GM23338 (cell line): ENCODE measurements at regions not wholly inside any gene's neighbourhood (a gene's known extent, or its start where the extent isn't known, plus 50 kb on each side); places are given as distances from the start of the nearest gene placed in this dataset.

Experiments used
- ATAC-seq: fragments of 200-7000 bp; cut with Tn5 transposase; 3 replicates; pipeline ENCODE4 v1.9.1; 2020
- DNase-seq: peaks from one replicate; pipeline ENCODE4 v3.0.0-alpha.2; 2015; ENCODE audit warnings: low spot score
- H2AFZ ChIP-seq: fragments of 200-600 bp; sonication (generic); 2 replicates; pipeline ENCODE4 v1.8.0; 2016; ENCODE audit warnings: antibody characterized with exemption, mild to moderate bottlenecking, moderate library complexity
- H3F3A ChIP-seq: fragments of 200-600 bp; sonication (generic); replicated peaks from 2 replicates; pipeline ENCODE4 v1.8.0; 2017; ENCODE audit warnings: antibody characterized with exemption, mixed run types, low read depth
- H3K27ac ChIP-seq: fragments of 200-600 bp; sonication (generic); 2 replicates; pipeline ENCODE4 v1.6.1; 2016; ENCODE audit warnings: low read depth
- H3K27me3 ChIP-seq: fragments of 200-600 bp; sonication (generic); 2 replicates; pipeline ENCODE4 v1.8.0; 2016; ENCODE audit warnings: mild to moderate bottlenecking, mixed run types, moderate library complexity; ENCODE audit not compliant: insufficient read depth
- H3K36me3 ChIP-seq: fragments of 200-600 bp; sonication (generic); 2 replicates; pipeline ENCODE4 v1.8.0; 2016; ENCODE audit warnings: mild to moderate bottlenecking; ENCODE audit not compliant: insufficient read depth
- H3K4me1 ChIP-seq: fragments of 200-600 bp; sonication (generic); 2 replicates; pipeline ENCODE4 v1.8.0; 2016; ENCODE audit warnings: mild to moderate bottlenecking, moderate library complexity; ENCODE audit not compliant: insufficient read depth
- H3K4me2 ChIP-seq: fragments of 200-600 bp; sonication (generic); 2 replicates; pipeline ENCODE4 v1.7.1; 2017; ENCODE audit warnings: mixed run types
- H3K4me3 ChIP-seq: fragments of 200-600 bp; sonication (generic); 2 replicates; pipeline ENCODE4 v1.6.1; 2016; ENCODE audit warnings: mixed run types
- H3K79me2 ChIP-seq: fragments of 200-600 bp; sonication (generic); replicated peaks from 2 replicates; pipeline ENCODE4 v1.8.0; 2017; ENCODE audit warnings: mild to moderate bottlenecking; ENCODE audit not compliant: insufficient read depth
- H3K9me2 ChIP-seq: fragments of 200-600 bp; sonication (generic); 2 replicates; pipeline ENCODE4 v1.8.0; 2017; ENCODE audit not compliant: insufficient read depth
- H4K20me1 ChIP-seq: fragments of 200-600 bp; sonication (generic); replicated peaks from 2 replicates; pipeline ENCODE4 v1.8.0; 2017; ENCODE audit warnings: mild to moderate bottlenecking; ENCODE audit not compliant: insufficient read depth
- H3K27ac Mint-ChIP-seq: 2 replicates; pipeline ENCODE4 v1.8.0; 2020; ENCODE audit warnings: inconsistent platforms, mild to moderate bottlenecking, moderate library complexity, mixed read lengths
- H3K27me3 Mint-ChIP-seq: 3 replicates; pipeline ENCODE4 v1.8.0; 2022; ENCODE audit warnings: low read depth, mild to moderate bottlenecking, moderate library complexity, mixed read lengths, inconsistent platforms; ENCODE audit not compliant: insufficient read depth, poor library complexity
- H3K36me3 Mint-ChIP-seq: 3 replicates; pipeline ENCODE4 v1.8.0; 2021; ENCODE audit warnings: low read depth, mild to moderate bottlenecking, inconsistent platforms, moderate library complexity, mixed read lengths
- H3K4me1 Mint-ChIP-seq: 3 replicates; pipeline ENCODE4 v1.8.0; 2020; ENCODE audit warnings: mild to moderate bottlenecking, inconsistent platforms, mixed read lengths
- H3K4me3 Mint-ChIP-seq: 3 replicates; pipeline ENCODE4 v1.8.0; 2021; ENCODE audit warnings: moderate library complexity, mild to moderate bottlenecking, inconsistent platforms, mixed read lengths
- H3K9me3 Mint-ChIP-seq: 3 replicates; pipeline ENCODE4 v1.8.0; 2020; ENCODE audit warnings: moderate library complexity, mild to moderate bottlenecking, inconsistent platforms, mixed read lengths
- CREB1 ChIP-seq: fragments of 250-450 bp; sonication (Bioruptor Pico); IDR thresholded peaks from 2 replicates; pipeline ENCODE4 v1.5.0; 2020; ENCODE audit warnings: low read depth, mild to moderate bottlenecking, moderate library complexity
- EZH2 ChIP-seq: fragments of 200-600 bp; sonication (generic); IDR thresholded peaks from one replicate; pipeline ENCODE4 v1.8.0; 2017; ENCODE audit warnings: antibody characterized with exemption, mild to moderate bottlenecking, low read depth; ENCODE audit not compliant: unreplicated experiment
- EZH2phosphoT487 ChIP-seq: fragments of 200-600 bp; sonication (generic); IDR thresholded peaks from one replicate; pipeline ENCODE4 v1.8.1; 2018; ENCODE audit warnings: antibody characterized with exemption; ENCODE audit not compliant: unreplicated experiment
- JUNB ChIP-seq: IDR thresholded peaks from one replicate; pipeline ENCODE4 v1.6.1; 2016; ENCODE audit warnings: antibody characterized with exemption; ENCODE audit not compliant: unreplicated experiment
- NANOG ChIP-seq: IDR thresholded peaks from 2 replicates; pipeline ENCODE4 v1.6.1; 2016; ENCODE audit warnings: antibody characterized with exemption, borderline replicate concordance
- POLR2AphosphoS5 ChIP-seq: IDR thresholded peaks from 2 replicates; pipeline ENCODE4 v1.6.1; 2016; ENCODE audit warnings: antibody characterized with exemption, low read depth
- STAT1 ChIP-seq: IDR thresholded peaks from one replicate; pipeline ENCODE4 v1.6.1; 2016; ENCODE audit warnings: antibody characterized with exemption; ENCODE audit not compliant: unreplicated experiment
- ZNF114 ChIP-seq: fragments of 250-450 bp; sonication (Bioruptor Pico); IDR thresholded peaks from 2 replicates; pipeline ENCODE4 v1.5.0; 2020; ENCODE audit warnings: mild to moderate bottlenecking, moderate library complexity
- ZNF331 ChIP-seq: fragments of 250-450 bp; sonication (Bioruptor Pico); IDR thresholded peaks from 2 replicates; pipeline ENCODE4 v1.5.0; 2020; ENCODE audit warnings: low read depth, mild to moderate bottlenecking, moderate library complexity
- TF ChIP-seq, protein P1 (sequence below), 2 experiments: fragments of 200-600 bp in 1 of 2; sonication (generic) in 1 of 2; conservative IDR thresholded peaks; 2 replicates each; pipeline versions ENCODE4 v1.5.1 to v1.6.1; 2016 to 2017; ENCODE audit warnings: antibody characterized with exemption in 2 of 2, low read depth in 2 of 2, mild to moderate bottlenecking in 2 of 2, moderate library complexity in 1 of 2
- TF ChIP-seq, protein P2 (sequence below): IDR thresholded peaks from 2 replicates; pipeline ENCODE4 v1.6.1; 2016; ENCODE audit warnings: antibody characterized with exemption
- TF ChIP-seq, protein P3 (sequence below): IDR thresholded peaks from one replicate; pipeline ENCODE4 v1.6.1; 2018; ENCODE audit warnings: antibody characterized with exemption; ENCODE audit not compliant: unreplicated experiment

DNA sequence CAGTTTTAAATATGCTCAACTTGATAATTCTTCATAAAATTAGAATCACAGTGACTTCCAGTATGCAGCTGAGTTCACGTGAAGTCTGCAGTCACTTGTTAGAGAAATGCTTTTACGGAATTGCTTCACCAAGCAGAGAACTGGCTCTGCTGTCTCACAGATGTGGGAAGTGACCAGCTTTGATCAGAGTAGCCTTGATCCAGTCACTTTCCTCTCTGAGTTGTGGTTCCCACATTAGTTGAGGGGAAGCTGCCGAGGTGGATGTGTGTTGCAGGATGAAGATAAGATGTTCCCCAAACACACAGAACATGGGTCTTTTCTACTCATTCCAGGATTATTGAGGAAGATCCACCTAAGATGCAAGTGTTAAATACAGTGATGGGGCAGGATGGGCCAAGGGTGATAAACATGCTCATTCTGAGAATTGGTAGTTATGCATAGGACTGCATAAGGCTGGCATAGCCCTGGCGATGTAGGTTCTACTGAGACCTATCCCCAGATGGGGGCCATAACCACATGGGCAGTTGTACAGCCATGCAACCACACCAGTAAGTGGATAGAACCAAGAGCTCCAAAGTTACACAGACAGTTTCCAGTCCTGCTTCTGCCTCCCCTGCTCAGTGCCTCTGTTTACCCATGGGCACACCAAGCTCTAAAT is 168.9 kb upstream of the MAF start:
- no peak overlapping the region for H2AFZ ChIP-seq
- Mint-ChIP-seq H3K4me3 (peak overlapping the region; percentile 83), H3K36me3 (no peaks in the 10 kb centered on the region), H3K4me1 (peaks cover 9% of the 10 kb centered on the region; the same call in 2 of the 3 replicates), H3K27ac (no peak overlapping the region), H3K9me3 (no peaks in the 10 kb centered on the region), H3K27me3 (no peaks in the 10 kb centered on the region)
- peaks cover 8% of the 10 kb centered on the region for H3K4me1 ChIP-seq
- H3K4me2 ChIP-seq: no peak overlapping the region
- H4K20me1 ChIP-seq: no peaks in the 10 kb centered on the region
- TF ChIP-seq POLR2AphosphoS5 (no peak), ZNF114 (CRISPR knock-in tag) (no peak), EZH2phosphoT487 (no peak), EZH2 (no peak), ZNF331 (no peak), JUNB (no peak), STAT1 (no peak)
- TF ChIP-seq, protein P1, sequence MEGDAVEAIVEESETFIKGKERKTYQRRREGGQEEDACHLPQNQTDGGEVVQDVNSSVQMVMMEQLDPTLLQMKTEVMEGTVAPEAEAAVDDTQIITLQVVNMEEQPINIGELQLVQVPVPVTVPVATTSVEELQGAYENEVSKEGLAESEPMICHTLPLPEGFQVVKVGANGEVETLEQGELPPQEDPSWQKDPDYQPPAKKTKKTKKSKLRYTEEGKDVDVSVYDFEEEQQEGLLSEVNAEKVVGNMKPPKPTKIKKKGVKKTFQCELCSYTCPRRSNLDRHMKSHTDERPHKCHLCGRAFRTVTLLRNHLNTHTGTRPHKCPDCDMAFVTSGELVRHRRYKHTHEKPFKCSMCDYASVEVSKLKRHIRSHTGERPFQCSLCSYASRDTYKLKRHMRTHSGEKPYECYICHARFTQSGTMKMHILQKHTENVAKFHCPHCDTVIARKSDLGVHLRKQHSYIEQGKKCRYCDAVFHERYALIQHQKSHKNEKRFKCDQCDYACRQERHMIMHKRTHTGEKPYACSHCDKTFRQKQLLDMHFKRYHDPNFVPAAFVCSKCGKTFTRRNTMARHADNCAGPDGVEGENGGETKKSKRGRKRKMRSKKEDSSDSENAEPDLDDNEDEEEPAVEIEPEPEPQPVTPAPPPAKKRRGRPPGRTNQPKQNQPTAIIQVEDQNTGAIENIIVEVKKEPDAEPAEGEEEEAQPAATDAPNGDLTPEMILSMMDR (conservative IDR thresholded peaks at IDR 0.05; ENCODE audit: low read depth in 2 of 2): no peak
- H3K4me3 ChIP-seq: no peak overlapping the region
- no peak for DNase-seq
- no peak for ATAC-seq
- H3K9me2 ChIP-seq: no peaks in the 10 kb centered on the region
- H3K27ac ChIP-seq: no peak overlapping the region
- H3F3A ChIP-seq: 0 out of 2 replicates have a peak, but pooled peaks cover 2% of the 10 kb centered on the region
- no peaks in the 10 kb centered on the region for H3K36me3 ChIP-seq
- H3K79me2 ChIP-seq: no peaks in the 10 kb centered on the region
- no peaks in the 10 kb centered on the region for H3K27me3 ChIP-seq

DNA sequence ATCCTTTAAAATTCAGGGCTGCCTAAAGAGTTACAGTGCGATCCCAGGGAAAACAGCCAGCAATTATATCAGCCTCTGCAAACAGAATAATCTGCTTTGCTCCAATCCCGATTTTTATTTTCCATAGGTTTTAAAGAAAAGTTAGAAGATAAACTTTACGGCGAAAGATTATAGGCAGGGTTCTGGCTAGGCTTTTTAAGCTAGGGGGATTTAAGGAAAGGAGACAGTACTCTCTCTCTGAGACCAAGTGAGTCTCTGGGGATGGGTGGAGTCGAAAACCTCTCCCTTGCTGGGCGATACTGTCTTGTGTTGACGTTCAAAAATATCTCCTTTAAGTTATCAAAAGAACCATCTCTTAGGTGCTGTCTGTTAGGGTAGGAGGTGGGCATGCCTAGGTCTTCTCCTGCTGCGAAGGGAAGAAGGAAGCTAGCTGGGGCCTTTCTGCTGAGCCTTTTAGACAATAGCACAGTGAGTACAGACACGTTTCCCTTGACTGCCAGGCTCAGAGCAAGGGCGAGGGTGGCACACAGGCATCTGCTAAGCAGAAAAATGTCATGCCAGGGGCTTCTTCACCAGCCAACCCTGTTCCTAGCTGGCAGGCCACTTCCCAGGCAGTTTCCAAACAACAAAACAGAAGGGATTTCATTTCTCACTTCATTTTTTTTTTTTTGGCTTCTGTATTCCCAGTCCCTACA is 167.9 kb upstream of the MAF start:
- Mint-ChIP-seq H3K27me3 (no peaks in the 10 kb centered on the region), H3K27ac (no peak overlapping the region), H3K4me1 (peaks cover 9% of the 10 kb centered on the region; the same call in 2 of the 3 replicates), H3K4me3 (no peak overlapping the region), H3K9me3 (no peaks in the 10 kb centered on the region), H3K36me3 (no peaks in the 10 kb centered on the region)
- H3K27ac ChIP-seq: no peak overlapping the region
- 0 out of 2 replicates have a peak, but pooled peaks cover 2% of the 10 kb centered on the region for H3F3A ChIP-seq
- no peaks in the 10 kb centered on the region for H3K27me3 ChIP-seq
- ATAC-seq (no peak), DNase-seq (no peak)
- H3K4me2 ChIP-seq: no peak overlapping the region
- no peaks in the 10 kb centered on the region for H3K79me2 ChIP-seq
- no peak overlapping the region for H3K4me3 ChIP-seq
- no peaks in the 10 kb centered on the region for H4K20me1 ChIP-seq
- no peaks in the 10 kb centered on the region for H3K36me3 ChIP-seq
- peaks cover 8% of the 10 kb centered on the region for H3K4me1 ChIP-seq
- peak overlapping the region; percentile 28; the same call in 1 of the 2 replicates for H2AFZ ChIP-seq
- H3K9me2 ChIP-seq: no peaks in the 10 kb centered on the region
- TF ChIP-seq CREB1 (CRISPR knock-in tag) (no peak), NANOG (no peak), POLR2AphosphoS5 (no peak), EZH2phosphoT487 (no peak)
- TF ChIP-seq, protein P1 (conservative IDR thresholded peaks at IDR 0.05; ENCODE audit: low read depth in 2 of 2): no peak
- TF ChIP-seq, protein P2, sequence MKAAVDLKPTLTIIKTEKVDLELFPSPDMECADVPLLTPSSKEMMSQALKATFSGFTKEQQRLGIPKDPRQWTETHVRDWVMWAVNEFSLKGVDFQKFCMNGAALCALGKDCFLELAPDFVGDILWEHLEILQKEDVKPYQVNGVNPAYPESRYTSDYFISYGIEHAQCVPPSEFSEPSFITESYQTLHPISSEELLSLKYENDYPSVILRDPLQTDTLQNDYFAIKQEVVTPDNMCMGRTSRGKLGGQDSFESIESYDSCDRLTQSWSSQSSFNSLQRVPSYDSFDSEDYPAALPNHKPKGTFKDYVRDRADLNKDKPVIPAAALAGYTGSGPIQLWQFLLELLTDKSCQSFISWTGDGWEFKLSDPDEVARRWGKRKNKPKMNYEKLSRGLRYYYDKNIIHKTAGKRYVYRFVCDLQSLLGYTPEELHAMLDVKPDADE: no peak
- TF ChIP-seq, protein P3, sequence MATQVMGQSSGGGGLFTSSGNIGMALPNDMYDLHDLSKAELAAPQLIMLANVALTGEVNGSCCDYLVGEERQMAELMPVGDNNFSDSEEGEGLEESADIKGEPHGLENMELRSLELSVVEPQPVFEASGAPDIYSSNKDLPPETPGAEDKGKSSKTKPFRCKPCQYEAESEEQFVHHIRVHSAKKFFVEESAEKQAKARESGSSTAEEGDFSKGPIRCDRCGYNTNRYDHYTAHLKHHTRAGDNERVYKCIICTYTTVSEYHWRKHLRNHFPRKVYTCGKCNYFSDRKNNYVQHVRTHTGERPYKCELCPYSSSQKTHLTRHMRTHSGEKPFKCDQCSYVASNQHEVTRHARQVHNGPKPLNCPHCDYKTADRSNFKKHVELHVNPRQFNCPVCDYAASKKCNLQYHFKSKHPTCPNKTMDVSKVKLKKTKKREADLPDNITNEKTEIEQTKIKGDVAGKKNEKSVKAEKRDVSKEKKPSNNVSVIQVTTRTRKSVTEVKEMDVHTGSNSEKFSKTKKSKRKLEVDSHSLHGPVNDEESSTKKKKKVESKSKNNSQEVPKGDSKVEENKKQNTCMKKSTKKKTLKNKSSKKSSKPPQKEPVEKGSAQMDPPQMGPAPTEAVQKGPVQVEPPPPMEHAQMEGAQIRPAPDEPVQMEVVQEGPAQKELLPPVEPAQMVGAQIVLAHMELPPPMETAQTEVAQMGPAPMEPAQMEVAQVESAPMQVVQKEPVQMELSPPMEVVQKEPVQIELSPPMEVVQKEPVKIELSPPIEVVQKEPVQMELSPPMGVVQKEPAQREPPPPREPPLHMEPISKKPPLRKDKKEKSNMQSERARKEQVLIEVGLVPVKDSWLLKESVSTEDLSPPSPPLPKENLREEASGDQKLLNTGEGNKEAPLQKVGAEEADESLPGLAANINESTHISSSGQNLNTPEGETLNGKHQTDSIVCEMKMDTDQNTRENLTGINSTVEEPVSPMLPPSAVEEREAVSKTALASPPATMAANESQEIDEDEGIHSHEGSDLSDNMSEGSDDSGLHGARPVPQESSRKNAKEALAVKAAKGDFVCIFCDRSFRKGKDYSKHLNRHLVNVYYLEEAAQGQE: no peak
